PC-3 (cell line): ENCODE measurements at regions not wholly inside any gene's neighbourhood (a gene's known extent, or its start where the extent isn't known, plus 50 kb on each side); places are given as distances from the start of the nearest gene placed in this dataset.

Experiments
- EZH2 ChIP-seq: fragments of 300-600 bp; sonication (generic); IDR thresholded peaks from one replicate; pipeline ENCODE4 v1.6.1; 2017; ENCODE audit warnings: antibody characterized with exemption, mild to moderate bottlenecking, low read length; ENCODE audit not compliant: unreplicated experiment
- EZH2phosphoT487 ChIP-seq: fragments of 300-600 bp; sonication (generic); IDR thresholded peaks from 2 replicates; pipeline ENCODE4 v1.6.1; 2018; ENCODE audit warnings: mild to moderate bottlenecking, antibody characterized with exemption, low read length, borderline replicate concordance
- TF ChIP-seq, protein P1 (sequence below): fragments of 300-600 bp; sonication (generic); conservative IDR thresholded peaks from 2 replicates; pipeline ENCODE4 v1.5.1; 2017; ENCODE audit warnings: antibody characterized with exemption, low read depth, mild to moderate bottlenecking, low read length

GRCh38 chr1:172882385-172882784 is 168.4 kb downstream of the TNFSF18 start:
- TF ChIP-seq EZH2 (no peak), EZH2phosphoT487 (no peak)
- TF ChIP-seq, protein P1, sequence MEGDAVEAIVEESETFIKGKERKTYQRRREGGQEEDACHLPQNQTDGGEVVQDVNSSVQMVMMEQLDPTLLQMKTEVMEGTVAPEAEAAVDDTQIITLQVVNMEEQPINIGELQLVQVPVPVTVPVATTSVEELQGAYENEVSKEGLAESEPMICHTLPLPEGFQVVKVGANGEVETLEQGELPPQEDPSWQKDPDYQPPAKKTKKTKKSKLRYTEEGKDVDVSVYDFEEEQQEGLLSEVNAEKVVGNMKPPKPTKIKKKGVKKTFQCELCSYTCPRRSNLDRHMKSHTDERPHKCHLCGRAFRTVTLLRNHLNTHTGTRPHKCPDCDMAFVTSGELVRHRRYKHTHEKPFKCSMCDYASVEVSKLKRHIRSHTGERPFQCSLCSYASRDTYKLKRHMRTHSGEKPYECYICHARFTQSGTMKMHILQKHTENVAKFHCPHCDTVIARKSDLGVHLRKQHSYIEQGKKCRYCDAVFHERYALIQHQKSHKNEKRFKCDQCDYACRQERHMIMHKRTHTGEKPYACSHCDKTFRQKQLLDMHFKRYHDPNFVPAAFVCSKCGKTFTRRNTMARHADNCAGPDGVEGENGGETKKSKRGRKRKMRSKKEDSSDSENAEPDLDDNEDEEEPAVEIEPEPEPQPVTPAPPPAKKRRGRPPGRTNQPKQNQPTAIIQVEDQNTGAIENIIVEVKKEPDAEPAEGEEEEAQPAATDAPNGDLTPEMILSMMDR: no peak
